Panc1 (cell line): ENCODE measurements at regions not wholly inside any gene's neighbourhood (a gene's known extent, or its start where the extent isn't known, plus 50 kb on each side); places are given as distances from the start of the nearest gene placed in this dataset.

Experiments used
- TF ChIP-seq, protein P1 (sequence below): fragments of 450-650 bp; IDR thresholded peaks from 2 replicates; pipeline ENCODE4 v1.5.1; 2017; ENCODE audit warnings: mild to moderate bottlenecking
- TF ChIP-seq, protein P2 (sequence below), 2 experiments: IDR thresholded peaks; 2 replicates each; pipeline ENCODE4 v1.6.1; 2011 to 2012; ENCODE audit warnings: low read depth in 2 of 2, control low read depth in 1 of 2, low read length in 1 of 2, mild to moderate bottlenecking in 1 of 2, moderate library complexity in 1 of 2; ENCODE audit not compliant: insufficient read depth in 1 of 2

DNA sequence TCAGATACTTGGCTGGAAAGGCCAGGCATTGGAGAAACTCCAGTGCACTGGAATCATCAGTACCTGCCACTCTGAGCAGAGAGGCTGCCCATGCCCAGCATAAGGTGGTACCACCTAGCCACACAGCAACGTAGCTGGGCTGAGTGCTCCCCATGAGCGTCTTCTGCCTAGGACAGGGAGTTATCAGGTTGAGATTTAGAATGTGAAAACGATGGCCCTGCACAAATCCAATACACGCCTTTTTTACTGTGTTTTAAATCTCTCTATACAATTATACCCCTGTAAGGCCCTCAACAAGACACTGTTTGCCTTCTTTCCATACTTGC lies 66.7 kb upstream of the PTGR2 start:
- TF ChIP-seq, protein P1, sequence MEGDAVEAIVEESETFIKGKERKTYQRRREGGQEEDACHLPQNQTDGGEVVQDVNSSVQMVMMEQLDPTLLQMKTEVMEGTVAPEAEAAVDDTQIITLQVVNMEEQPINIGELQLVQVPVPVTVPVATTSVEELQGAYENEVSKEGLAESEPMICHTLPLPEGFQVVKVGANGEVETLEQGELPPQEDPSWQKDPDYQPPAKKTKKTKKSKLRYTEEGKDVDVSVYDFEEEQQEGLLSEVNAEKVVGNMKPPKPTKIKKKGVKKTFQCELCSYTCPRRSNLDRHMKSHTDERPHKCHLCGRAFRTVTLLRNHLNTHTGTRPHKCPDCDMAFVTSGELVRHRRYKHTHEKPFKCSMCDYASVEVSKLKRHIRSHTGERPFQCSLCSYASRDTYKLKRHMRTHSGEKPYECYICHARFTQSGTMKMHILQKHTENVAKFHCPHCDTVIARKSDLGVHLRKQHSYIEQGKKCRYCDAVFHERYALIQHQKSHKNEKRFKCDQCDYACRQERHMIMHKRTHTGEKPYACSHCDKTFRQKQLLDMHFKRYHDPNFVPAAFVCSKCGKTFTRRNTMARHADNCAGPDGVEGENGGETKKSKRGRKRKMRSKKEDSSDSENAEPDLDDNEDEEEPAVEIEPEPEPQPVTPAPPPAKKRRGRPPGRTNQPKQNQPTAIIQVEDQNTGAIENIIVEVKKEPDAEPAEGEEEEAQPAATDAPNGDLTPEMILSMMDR, result no peak
- TF ChIP-seq, protein P2, sequence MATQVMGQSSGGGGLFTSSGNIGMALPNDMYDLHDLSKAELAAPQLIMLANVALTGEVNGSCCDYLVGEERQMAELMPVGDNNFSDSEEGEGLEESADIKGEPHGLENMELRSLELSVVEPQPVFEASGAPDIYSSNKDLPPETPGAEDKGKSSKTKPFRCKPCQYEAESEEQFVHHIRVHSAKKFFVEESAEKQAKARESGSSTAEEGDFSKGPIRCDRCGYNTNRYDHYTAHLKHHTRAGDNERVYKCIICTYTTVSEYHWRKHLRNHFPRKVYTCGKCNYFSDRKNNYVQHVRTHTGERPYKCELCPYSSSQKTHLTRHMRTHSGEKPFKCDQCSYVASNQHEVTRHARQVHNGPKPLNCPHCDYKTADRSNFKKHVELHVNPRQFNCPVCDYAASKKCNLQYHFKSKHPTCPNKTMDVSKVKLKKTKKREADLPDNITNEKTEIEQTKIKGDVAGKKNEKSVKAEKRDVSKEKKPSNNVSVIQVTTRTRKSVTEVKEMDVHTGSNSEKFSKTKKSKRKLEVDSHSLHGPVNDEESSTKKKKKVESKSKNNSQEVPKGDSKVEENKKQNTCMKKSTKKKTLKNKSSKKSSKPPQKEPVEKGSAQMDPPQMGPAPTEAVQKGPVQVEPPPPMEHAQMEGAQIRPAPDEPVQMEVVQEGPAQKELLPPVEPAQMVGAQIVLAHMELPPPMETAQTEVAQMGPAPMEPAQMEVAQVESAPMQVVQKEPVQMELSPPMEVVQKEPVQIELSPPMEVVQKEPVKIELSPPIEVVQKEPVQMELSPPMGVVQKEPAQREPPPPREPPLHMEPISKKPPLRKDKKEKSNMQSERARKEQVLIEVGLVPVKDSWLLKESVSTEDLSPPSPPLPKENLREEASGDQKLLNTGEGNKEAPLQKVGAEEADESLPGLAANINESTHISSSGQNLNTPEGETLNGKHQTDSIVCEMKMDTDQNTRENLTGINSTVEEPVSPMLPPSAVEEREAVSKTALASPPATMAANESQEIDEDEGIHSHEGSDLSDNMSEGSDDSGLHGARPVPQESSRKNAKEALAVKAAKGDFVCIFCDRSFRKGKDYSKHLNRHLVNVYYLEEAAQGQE (IDR thresholded peaks at IDR 0.05; ENCODE audit: insufficient read depth in 1 of 2, low read depth in 2 of 2, low read length in 1 of 2), result no peak
